ENCODE measurements at regions not wholly inside any gene's neighbourhood (a gene's known extent, or its start where the extent isn't known, plus 50 kb on each side); places are given as distances from the start of the nearest gene placed in this dataset.

DNA sequence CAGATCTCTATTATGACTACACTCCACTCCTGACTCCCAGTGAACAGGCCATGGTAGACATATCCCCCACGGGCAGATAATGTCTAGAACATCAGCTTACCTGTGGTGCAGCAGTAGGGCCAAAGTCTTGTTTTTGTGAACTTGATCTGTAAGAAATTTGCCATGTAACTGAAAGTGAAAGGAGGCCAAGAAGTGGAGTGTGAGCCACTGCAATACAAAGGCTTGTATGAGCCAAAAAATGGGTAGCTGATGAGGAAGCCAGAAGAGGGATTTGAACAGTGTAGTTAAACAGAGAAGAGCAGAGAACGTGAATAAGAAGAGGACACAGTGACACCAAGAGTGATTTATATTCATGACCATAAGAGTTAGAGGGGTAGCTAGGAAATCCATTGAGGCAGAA, 361.7 kb downstream of the DMRT2 start:
- Histone ChIP-seq H3K4me3 (ENCODE audit: low read depth in 2 of 2, low read length in 1 of 2) (no peak overlapping the region), H3K27me3 (ENCODE audit: insufficient read depth) (no peaks in the 10 kb centered on the region), H3K9ac (no peak overlapping the region), H3K79me2 (ENCODE audit: insufficient read depth) (no peaks in the 10 kb centered on the region), H4K20me1 (ENCODE audit: insufficient read depth) (no peaks in the 10 kb centered on the region), H2AFZ (ENCODE audit: low read depth) (no peak overlapping the region), H3K9me2 (no peaks in the 10 kb centered on the region), H3K4me2 (no peak overlapping the region), H3K27ac (ENCODE audit: low read depth in 2 of 2, low read length in 1 of 2) (no peak overlapping the region), H3K36me3 (replicated peaks in 1 of 2; ENCODE audit: control insufficient read depth in 1 of 2, insufficient read depth in 2 of 2, low read length in 1 of 2) (no peaks in the 10 kb centered on the region), H3K9me3 (no peaks in the 10 kb centered on the region), H3K4me1 (ENCODE audit: control insufficient read depth in 1 of 2, insufficient read depth in 2 of 2, low read depth in 1 of 2, low read length in 1 of 2) (no peaks in the 10 kb centered on the region), H3F3A (replicated peaks; ENCODE audit: insufficient read depth) (no peaks in the 10 kb centered on the region)
- ChIA-PET POLR2A (no interaction called here), CTCF (no interaction called here)
- whole genome bisulfite sequencing (ENCODE audit: low lambda C conversion rate) = 3% methylated on average over 2 of the region's 2 CpGs
- TF ChIP-seq, protein P1, sequence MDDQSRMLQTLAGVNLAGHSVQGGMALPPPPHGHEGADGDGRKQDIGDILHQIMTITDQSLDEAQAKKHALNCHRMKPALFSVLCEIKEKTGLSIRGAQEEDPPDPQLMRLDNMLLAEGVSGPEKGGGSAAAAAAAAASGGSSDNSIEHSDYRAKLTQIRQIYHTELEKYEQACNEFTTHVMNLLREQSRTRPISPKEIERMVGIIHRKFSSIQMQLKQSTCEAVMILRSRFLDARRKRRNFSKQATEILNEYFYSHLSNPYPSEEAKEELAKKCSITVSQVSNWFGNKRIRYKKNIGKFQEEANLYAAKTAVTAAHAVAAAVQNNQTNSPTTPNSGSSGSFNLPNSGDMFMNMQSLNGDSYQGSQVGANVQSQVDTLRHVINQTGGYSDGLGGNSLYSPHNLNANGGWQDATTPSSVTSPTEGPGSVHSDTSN (IDR thresholded peaks at IDR 0.05) = no peak
- no peak for DNase-seq

DNA sequence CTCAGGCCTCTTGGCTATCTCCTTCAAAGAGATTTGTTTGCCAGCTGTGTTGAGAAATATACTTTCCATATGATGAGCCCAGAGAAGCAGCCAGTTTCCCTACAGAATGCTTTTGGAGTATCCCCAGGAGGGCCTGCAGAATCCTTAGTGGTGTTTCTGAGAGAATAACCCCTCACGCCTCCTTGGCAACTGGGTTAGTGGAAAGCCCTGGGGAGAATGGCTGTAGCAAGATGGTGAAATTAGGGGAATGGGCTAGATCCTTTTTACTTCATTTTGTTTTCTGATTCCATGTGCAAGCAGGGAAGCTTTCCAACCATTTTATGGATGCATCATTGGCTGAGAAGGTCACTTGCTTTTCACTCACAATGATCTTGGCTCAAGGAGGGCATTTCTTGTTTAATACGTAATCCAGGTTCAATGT, 364.6 kb downstream of the DMRT2 start:
- no peak overlapping the region for H3K9ac ChIP-seq
- H3K9me3 ChIP-seq = no peaks in the 10 kb centered on the region
- no peaks in the 10 kb centered on the region for H3F3A ChIP-seq (replicated peaks; ENCODE audit: insufficient read depth)
- no peaks in the 10 kb centered on the region for H3K4me1 ChIP-seq (ENCODE audit: control insufficient read depth in 1 of 2, insufficient read depth in 2 of 2, low read depth in 1 of 2, low read length in 1 of 2)
- ChIA-PET CTCF (no interaction called here), POLR2A (no interaction called here)
- WGBS (ENCODE audit: low lambda C conversion rate) = 4% methylated on average over 2 of the region's 2 CpGs
- H4K20me1 ChIP-seq (ENCODE audit: insufficient read depth) = no peaks in the 10 kb centered on the region
- DNase-seq = no peak
- H3K36me3 ChIP-seq (replicated peaks in 1 of 2; ENCODE audit: control insufficient read depth in 1 of 2, insufficient read depth in 2 of 2, low read length in 1 of 2) = no peaks in the 10 kb centered on the region
- H3K27me3 ChIP-seq (ENCODE audit: insufficient read depth) = no peaks in the 10 kb centered on the region
- TF ChIP-seq GABPA (IDR thresholded peaks at IDR 0.05; ENCODE audit: low read depth) (no peak), EP300 (IDR thresholded peaks at IDR 0.05; ENCODE audit: borderline replicate concordance in 1 of 2, low read depth in 1 of 2, low read length in 1 of 2) (no peak)
- H3K79me2 ChIP-seq (ENCODE audit: insufficient read depth) = no peaks in the 10 kb centered on the region
- no peak overlapping the region for H3K27ac ChIP-seq (ENCODE audit: low read depth in 2 of 2, low read length in 1 of 2)
- no peak overlapping the region for H2AFZ ChIP-seq (ENCODE audit: low read depth)
- no peak overlapping the region for H3K4me2 ChIP-seq
- H3K9me2 ChIP-seq = no peaks in the 10 kb centered on the region
- H3K4me3 ChIP-seq (ENCODE audit: low read depth in 2 of 2, low read length in 1 of 2) = no peak overlapping the region

DNA sequence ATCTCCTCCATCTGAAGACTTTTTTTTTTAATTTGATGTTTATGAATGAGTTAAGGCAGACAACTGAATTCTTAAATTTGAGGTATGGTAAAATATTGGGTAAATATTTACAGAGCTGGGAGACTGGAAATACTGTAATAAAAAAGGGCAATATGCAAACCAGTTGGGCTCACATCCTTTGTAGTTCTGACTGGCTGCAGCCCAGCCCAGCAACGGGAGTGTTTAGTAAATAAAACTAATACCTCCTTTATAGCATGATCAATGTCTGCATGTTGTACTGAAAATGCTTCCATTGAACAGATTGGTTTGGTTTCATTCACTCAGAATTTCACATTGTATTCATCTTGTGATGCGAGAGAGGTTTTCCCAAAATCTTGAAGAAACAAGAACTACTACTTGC, 365.0 kb downstream of the DMRT2 start:
- POLR2A ChIA-PET = no interaction called here
- no peaks in the 10 kb centered on the region for H3K79me2 ChIP-seq (ENCODE audit: insufficient read depth)
- no peaks in the 10 kb centered on the region for H3K9me2 ChIP-seq
- no peak for DNase-seq
- H3K36me3 ChIP-seq (replicated peaks in 1 of 2; ENCODE audit: control insufficient read depth in 1 of 2, insufficient read depth in 2 of 2, low read length in 1 of 2) = no peaks in the 10 kb centered on the region
- H2AFZ ChIP-seq (ENCODE audit: low read depth) = no peak overlapping the region
- no peak overlapping the region for H3K4me2 ChIP-seq
- no peaks in the 10 kb centered on the region for H3F3A ChIP-seq (replicated peaks; ENCODE audit: insufficient read depth)
- CTCF ChIA-PET = no interaction called here
- 7% methylated on average over 2 of the region's 2 CpGs for WGBS (ENCODE audit: low lambda C conversion rate)
- no peak overlapping the region for H3K9ac ChIP-seq
- H4K20me1 ChIP-seq (ENCODE audit: insufficient read depth) = no peaks in the 10 kb centered on the region
- no peak overlapping the region for H3K27ac ChIP-seq (ENCODE audit: low read depth in 2 of 2, low read length in 1 of 2)
- H3K4me3 ChIP-seq (ENCODE audit: low read depth in 2 of 2, low read length in 1 of 2) = no peak overlapping the region
- no peaks in the 10 kb centered on the region for H3K27me3 ChIP-seq (ENCODE audit: insufficient read depth)
- no peaks in the 10 kb centered on the region for H3K9me3 ChIP-seq
- H3K4me1 ChIP-seq (ENCODE audit: control insufficient read depth in 1 of 2, insufficient read depth in 2 of 2, low read depth in 1 of 2, low read length in 1 of 2) = no peaks in the 10 kb centered on the region
- TF ChIP-seq RFX5 (IDR thresholded peaks at IDR 0.05; ENCODE audit: low read length) (no peak), TEAD4 (IDR thresholded peaks at IDR 0.05; ENCODE audit: borderline replicate concordance, insufficient read depth) (no peak), MXI1 (IDR thresholded peaks at IDR 0.05; ENCODE audit: low read depth, low read length) (no peak), MEF2A (IDR thresholded peaks at IDR 0.05; ENCODE audit: borderline replicate concordance, low read depth) (no peak), JUND (IDR thresholded peaks at IDR 0.05) (no peak), SMC3 (IDR thresholded peaks at IDR 0.05; ENCODE audit: low read depth, low read length) (no peak), EZH2phosphoT487 (IDR thresholded peaks at IDR 0.05; ENCODE audit: borderline replicate concordance, low read depth) (no peak), GABPA (IDR thresholded peaks at IDR 0.05; ENCODE audit: low read depth) (no peak), TAF1 (IDR thresholded peaks at IDR 0.05; ENCODE audit: borderline replicate concordance, low read depth, low read length) (no peak)
- TF ChIP-seq, protein P2, sequence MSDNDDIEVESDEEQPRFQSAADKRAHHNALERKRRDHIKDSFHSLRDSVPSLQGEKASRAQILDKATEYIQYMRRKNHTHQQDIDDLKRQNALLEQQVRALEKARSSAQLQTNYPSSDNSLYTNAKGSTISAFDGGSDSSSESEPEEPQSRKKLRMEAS (IDR thresholded peaks at IDR 0.05; ENCODE audit: low read depth) = no peak
- TF ChIP-seq, protein P3, sequence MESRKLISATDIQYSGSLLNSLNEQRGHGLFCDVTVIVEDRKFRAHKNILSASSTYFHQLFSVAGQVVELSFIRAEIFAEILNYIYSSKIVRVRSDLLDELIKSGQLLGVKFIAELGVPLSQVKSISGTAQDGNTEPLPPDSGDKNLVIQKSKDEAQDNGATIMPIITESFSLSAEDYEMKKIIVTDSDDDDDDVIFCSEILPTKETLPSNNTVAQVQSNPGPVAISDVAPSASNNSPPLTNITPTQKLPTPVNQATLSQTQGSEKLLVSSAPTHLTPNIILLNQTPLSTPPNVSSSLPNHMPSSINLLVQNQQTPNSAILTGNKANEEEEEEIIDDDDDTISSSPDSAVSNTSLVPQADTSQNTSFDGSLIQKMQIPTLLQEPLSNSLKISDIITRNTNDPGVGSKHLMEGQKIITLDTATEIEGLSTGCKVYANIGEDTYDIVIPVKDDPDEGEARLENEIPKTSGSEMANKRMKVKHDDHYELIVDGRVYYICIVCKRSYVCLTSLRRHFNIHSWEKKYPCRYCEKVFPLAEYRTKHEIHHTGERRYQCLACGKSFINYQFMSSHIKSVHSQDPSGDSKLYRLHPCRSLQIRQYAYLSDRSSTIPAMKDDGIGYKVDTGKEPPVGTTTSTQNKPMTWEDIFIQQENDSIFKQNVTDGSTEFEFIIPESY (IDR thresholded peaks at IDR 0.05; ENCODE audit: borderline replicate concordance, low read depth) = no peak
- TF ChIP-seq, protein P4, sequence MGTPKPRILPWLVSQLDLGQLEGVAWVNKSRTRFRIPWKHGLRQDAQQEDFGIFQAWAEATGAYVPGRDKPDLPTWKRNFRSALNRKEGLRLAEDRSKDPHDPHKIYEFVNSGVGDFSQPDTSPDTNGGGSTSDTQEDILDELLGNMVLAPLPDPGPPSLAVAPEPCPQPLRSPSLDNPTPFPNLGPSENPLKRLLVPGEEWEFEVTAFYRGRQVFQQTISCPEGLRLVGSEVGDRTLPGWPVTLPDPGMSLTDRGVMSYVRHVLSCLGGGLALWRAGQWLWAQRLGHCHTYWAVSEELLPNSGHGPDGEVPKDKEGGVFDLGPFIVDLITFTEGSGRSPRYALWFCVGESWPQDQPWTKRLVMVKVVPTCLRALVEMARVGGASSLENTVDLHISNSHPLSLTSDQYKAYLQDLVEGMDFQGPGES (IDR thresholded peaks at IDR 0.05; ENCODE audit: low read depth, low read length) = no peak
- TF ChIP-seq, protein P5, sequence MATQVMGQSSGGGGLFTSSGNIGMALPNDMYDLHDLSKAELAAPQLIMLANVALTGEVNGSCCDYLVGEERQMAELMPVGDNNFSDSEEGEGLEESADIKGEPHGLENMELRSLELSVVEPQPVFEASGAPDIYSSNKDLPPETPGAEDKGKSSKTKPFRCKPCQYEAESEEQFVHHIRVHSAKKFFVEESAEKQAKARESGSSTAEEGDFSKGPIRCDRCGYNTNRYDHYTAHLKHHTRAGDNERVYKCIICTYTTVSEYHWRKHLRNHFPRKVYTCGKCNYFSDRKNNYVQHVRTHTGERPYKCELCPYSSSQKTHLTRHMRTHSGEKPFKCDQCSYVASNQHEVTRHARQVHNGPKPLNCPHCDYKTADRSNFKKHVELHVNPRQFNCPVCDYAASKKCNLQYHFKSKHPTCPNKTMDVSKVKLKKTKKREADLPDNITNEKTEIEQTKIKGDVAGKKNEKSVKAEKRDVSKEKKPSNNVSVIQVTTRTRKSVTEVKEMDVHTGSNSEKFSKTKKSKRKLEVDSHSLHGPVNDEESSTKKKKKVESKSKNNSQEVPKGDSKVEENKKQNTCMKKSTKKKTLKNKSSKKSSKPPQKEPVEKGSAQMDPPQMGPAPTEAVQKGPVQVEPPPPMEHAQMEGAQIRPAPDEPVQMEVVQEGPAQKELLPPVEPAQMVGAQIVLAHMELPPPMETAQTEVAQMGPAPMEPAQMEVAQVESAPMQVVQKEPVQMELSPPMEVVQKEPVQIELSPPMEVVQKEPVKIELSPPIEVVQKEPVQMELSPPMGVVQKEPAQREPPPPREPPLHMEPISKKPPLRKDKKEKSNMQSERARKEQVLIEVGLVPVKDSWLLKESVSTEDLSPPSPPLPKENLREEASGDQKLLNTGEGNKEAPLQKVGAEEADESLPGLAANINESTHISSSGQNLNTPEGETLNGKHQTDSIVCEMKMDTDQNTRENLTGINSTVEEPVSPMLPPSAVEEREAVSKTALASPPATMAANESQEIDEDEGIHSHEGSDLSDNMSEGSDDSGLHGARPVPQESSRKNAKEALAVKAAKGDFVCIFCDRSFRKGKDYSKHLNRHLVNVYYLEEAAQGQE (IDR thresholded peaks at IDR 0.05; ENCODE audit: low read depth, low read length) = no peak
